ENCODE measurements at regions not wholly inside any gene's neighbourhood (a gene's known extent, or its start where the extent isn't known, plus 50 kb on each side); places are given as distances from the start of the nearest gene placed in this dataset.

DNA sequence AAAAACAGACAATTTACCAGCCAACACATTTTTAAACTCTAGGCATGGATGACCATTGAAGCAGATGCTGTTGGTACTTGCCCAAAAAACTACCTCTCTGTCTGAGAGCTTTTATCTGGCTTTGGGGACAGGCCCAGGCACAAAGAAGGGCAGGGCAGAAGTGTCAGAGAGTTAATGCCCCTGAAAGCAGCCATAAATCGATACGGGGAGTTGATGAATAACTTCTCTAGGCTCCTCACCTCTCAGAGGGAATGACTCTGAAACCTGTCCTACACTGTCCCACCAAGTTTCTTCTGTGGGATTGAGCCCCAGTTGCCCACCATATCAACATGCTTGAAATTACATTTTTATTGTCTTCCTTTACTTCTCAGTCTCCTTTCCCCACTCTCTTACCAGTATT is 113.0 kb upstream of the DAAM1 start:
- Mint-ChIP-seq H3K4me1 (ENCODE audit: low read depth) (no peaks in the 10 kb centered on the region), H3K4me3 (no peak overlapping the region), H3K9me3 (no peaks in the 10 kb centered on the region), H3K27ac (no peak overlapping the region), H3K27me3 (ENCODE audit: insufficient read depth) (peaks cover 5% of the 10 kb centered on the region), H3K36me3 (ENCODE audit: low read depth) (no peaks in the 10 kb centered on the region)
- TF ChIP-seq, protein P1, sequence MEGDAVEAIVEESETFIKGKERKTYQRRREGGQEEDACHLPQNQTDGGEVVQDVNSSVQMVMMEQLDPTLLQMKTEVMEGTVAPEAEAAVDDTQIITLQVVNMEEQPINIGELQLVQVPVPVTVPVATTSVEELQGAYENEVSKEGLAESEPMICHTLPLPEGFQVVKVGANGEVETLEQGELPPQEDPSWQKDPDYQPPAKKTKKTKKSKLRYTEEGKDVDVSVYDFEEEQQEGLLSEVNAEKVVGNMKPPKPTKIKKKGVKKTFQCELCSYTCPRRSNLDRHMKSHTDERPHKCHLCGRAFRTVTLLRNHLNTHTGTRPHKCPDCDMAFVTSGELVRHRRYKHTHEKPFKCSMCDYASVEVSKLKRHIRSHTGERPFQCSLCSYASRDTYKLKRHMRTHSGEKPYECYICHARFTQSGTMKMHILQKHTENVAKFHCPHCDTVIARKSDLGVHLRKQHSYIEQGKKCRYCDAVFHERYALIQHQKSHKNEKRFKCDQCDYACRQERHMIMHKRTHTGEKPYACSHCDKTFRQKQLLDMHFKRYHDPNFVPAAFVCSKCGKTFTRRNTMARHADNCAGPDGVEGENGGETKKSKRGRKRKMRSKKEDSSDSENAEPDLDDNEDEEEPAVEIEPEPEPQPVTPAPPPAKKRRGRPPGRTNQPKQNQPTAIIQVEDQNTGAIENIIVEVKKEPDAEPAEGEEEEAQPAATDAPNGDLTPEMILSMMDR (IDR thresholded peaks at IDR 0.05) = no peak
- DNase-seq = no peak

DNA sequence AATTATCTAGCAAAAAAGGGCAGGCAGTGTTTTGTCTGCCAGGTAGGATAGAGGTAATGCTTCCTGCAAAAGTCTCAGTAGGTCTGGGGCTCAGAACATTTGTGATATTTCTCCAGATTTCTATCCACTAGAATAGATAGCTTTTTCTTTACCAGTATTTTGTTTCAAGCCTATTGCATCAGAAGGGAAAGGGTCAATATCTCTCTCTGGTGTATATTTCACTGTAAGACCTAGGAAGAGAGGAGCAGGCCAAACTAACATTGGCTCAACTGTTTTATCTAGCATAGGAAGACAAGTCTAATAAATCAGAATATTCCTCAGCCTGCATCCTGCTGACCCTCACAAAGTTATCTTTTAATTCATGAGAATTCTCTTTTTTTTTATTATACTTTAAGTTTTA is 106.7 kb upstream of the DAAM1 start:
- Mint-ChIP-seq H3K9me3 (no peaks in the 10 kb centered on the region), H3K4me3 (no peak overlapping the region)
- no peak for DNase-seq

DNA sequence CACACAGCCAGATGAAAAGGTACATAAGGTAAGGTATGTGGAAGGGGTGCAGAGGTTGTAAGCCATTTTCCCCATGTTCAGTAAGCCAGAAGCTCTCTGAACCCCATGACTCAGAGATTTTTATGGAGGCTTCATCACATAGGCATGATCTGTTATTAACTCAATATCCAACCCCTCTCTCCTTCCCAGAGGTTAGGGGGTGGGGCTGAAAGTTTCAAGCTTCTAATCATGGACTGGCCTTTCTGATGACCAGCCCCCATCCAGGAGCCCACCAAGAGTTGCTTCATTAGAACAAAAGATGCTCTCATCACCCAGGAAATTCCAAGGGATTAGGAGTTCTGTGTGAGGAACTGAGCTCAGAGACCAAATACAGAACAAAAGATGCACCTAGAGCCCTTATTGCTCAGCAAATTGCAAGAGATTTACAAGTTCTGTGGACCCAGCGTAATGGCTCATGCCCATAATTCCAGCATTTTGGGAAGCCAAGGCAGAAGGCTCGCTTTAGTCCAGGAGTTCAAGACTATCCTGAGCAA is 103.2 kb upstream of the DAAM1 start:
- Mint-ChIP-seq H3K27ac (no peak overlapping the region), H3K4me3 (no peak overlapping the region), H3K36me3 (ENCODE audit: low read depth) (no peaks in the 10 kb centered on the region), H3K4me1 (ENCODE audit: low read depth) (peaks cover 25% of the 10 kb centered on the region), H3K9me3 (no peaks in the 10 kb centered on the region), H3K27me3 (ENCODE audit: insufficient read depth) (peaks cover 2% of the 10 kb centered on the region; the same call in 1 of the 2 replicates)
- TF ChIP-seq, protein P1 (IDR thresholded peaks at IDR 0.05) = no peak
- no peak for DNase-seq

More for the DNA sequence above, 106.7 kb upstream of the DAAM1 start:
- Mint-ChIP-seq H3K27me3 (ENCODE audit: insufficient read depth) (no peaks in the 10 kb centered on the region), H3K4me1 (ENCODE audit: low read depth) (peaks cover 21% of the 10 kb centered on the region), H3K27ac (no peak overlapping the region), H3K36me3 (ENCODE audit: low read depth) (no peaks in the 10 kb centered on the region)
- TF ChIP-seq, protein P1 (IDR thresholded peaks at IDR 0.05) = no peak

DNA sequence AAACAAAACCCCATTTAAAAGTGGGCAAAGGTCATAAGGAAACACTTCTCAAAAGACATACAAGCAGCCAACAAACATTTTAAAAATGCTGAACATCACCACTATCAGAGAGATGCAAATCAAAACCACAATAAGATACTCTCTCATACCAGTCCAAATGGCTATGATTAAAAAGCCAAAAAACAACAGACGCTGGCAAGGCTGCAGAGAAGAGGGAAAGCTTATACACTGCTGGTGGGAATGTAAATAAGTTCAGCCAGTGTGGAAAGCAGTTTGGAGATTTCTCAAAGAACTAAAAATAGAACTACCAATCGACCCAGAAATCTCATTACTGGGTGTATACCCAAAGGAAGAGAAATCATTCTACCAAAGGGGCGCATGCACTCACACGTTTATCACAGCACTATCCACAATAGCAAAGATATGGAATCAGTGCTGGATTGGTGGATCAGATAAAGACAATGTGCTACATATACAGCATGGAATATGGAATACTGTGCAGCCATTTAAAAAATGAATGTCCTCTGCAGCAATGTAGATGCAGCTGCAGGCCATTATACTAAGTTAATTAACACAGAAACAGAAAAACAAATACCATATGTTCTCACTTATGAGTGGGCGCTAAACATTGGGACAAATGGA is 102.1 kb upstream of the DAAM1 start:
- TF ChIP-seq, protein P1 (IDR thresholded peaks at IDR 0.05) = no peak
- Mint-ChIP-seq H3K9me3 (no peaks in the 10 kb centered on the region), H3K36me3 (ENCODE audit: low read depth) (no peaks in the 10 kb centered on the region)

DNA sequence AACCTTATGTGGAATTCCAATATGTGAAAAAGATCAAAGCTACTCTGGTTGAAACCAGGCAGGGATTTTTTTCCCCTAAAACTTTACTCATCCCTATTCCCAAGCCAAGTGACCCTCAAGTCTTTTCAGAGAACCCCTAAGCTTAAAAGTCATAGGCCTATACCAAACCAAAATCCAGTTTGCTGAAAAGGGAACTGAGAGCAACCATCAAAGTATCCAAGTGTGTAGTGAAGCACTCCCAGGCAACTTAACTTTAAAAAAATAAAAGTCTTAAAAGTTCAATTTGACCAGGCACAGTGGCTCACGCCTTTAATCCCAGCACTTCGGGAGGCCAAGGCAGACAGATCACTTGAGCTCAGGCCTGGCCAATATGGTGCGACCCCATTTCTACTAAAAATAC is 101.2 kb upstream of the DAAM1 start:
- TF ChIP-seq, protein P1 (IDR thresholded peaks at IDR 0.05) = no peak
- DNase-seq = no peak
- Mint-ChIP-seq H3K36me3 (ENCODE audit: low read depth) (no peaks in the 10 kb centered on the region), H3K27me3 (ENCODE audit: insufficient read depth) (peaks cover 3% of the 10 kb centered on the region), H3K9me3 (no peaks in the 10 kb centered on the region), H3K27ac (no peak overlapping the region), H3K4me3 (no peak overlapping the region), H3K4me1 (ENCODE audit: low read depth) (peaks cover 30% of the 10 kb centered on the region)

More for the DNA sequence above, 102.1 kb upstream of the DAAM1 start:
- peak; percentile 13 for DNase-seq
- Mint-ChIP-seq H3K27ac (no peak overlapping the region), H3K27me3 (ENCODE audit: insufficient read depth) (peaks cover 2% of the 10 kb centered on the region; the same call in 1 of the 2 replicates), H3K4me1 (ENCODE audit: low read depth) (peaks cover 30% of the 10 kb centered on the region), H3K4me3 (no peak overlapping the region)
